BLaER1 (cell line): ENCODE measurements at regions not wholly inside any gene's neighbourhood (a gene's known extent, or its start where the extent isn't known, plus 50 kb on each side); places are given as distances from the start of the nearest gene placed in this dataset.

ENCODE experiments used
- H3K27ac ChIP-seq: shearing (Covaris generic); formaldehyde crosslinking; 2 replicates; pipeline ENCODE4 v1.8.1; 2022
- H3K27me3 ChIP-seq: shearing (Covaris generic); formaldehyde crosslinking; 2 replicates; pipeline ENCODE4 v1.8.1; 2022
- H3K36me3 ChIP-seq: shearing (Covaris generic); formaldehyde crosslinking; 2 replicates; pipeline ENCODE4 v1.8.1; 2022
- H3K4me1 ChIP-seq: shearing (Covaris generic); formaldehyde crosslinking; 2 replicates; pipeline ENCODE4 v1.8.1; 2022
- H3K4me2 ChIP-seq: shearing (Covaris generic); formaldehyde crosslinking; 2 replicates; pipeline ENCODE4 v1.8.1; 2022
- H3K4me3 ChIP-seq: shearing (Covaris generic); formaldehyde crosslinking; 2 replicates; pipeline ENCODE4 v1.8.1; 2022
- H3K9ac ChIP-seq: shearing (Covaris generic); formaldehyde crosslinking; 2 replicates; pipeline ENCODE4 v1.8.1; 2022
- H3K9me3 ChIP-seq: shearing (Covaris generic); formaldehyde crosslinking; 2 replicates; pipeline ENCODE4 v1.8.1; 2022
- H4K20me1 ChIP-seq: shearing (Covaris generic); formaldehyde crosslinking; 2 replicates; pipeline ENCODE4 v1.8.1; 2022
- Cebpa-rat ChIP-seq: shearing (Covaris generic); IDR thresholded peaks from 2 replicates; pipeline ENCODE4 v1.8.1; 2022

GRCh38 chr17:73707358-73707757, 63.1 kb upstream of the SDK2 start:
- Histone ChIP-seq H3K27ac (no peak overlapping the region), H3K9ac (no peak overlapping the region)

DNA sequence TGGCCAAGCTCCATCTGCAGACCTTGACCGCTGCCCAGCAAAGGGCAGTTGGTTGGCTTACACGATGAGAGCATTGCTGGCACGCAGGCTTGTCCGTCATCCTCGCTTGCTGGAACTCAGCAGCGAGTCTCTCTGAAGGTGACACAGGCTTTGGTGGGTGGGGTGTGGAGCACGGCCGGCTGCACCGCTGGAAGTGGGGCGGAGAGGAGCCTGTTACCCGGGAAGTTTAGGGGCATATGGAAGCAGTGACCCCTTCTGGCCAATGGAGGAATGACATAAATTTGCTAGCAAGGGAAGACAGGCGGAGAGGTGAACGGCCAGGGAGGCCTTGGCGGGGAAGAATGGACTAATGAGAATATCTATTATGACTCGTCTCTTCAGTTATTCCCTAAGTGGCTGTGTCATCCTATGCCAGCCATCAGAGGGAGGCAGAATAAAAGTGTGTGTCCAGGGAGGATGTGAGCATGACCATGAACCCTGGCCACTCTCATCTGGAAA, 65.9 kb upstream of the SDK2 start:
- Histone ChIP-seq H3K4me2 (peak overlapping the region; percentile 47; the same call in 1 of the 2 replicates), H3K4me1 (peaks cover 19% of the 10 kb centered on the region), H3K4me3 (no peak overlapping the region), H3K36me3 (no peaks in the 10 kb centered on the region), H3K27ac (no peak overlapping the region), H4K20me1 (no peaks in the 10 kb centered on the region), H3K9ac (no peak overlapping the region), H3K27me3 (no peaks in the 10 kb centered on the region), H3K9me3 (peaks cover 7% of the 10 kb centered on the region; the same call in 1 of the 2 replicates)
- no peak for TF ChIP-seq Cebpa-rat

More at GRCh38 chr17:73707358-73707757, 63.1 kb upstream of the SDK2 start:
- H3K4me2 ChIP-seq: no peak overlapping the region
- H3K4me3 ChIP-seq: no peak overlapping the region
- no peak for TF ChIP-seq Cebpa-rat
- no peaks in the 10 kb centered on the region for H3K27me3 ChIP-seq
- peaks cover 7% of the 10 kb centered on the region; the same call in 1 of the 2 replicates for H3K9me3 ChIP-seq
- H3K36me3 ChIP-seq: no peaks in the 10 kb centered on the region
- no peaks in the 10 kb centered on the region for H4K20me1 ChIP-seq
- H3K4me1 ChIP-seq: peaks cover 19% of the 10 kb centered on the region

GRCh38 chr17:73711184-73711583, 66.9 kb upstream of the SDK2 start:
- H4K20me1 ChIP-seq: no peaks in the 10 kb centered on the region
- H3K27me3 ChIP-seq: no peaks in the 10 kb centered on the region
- no peak overlapping the region for H3K27ac ChIP-seq
- H3K4me3 ChIP-seq: no peak overlapping the region
- H3K4me2 ChIP-seq: peak overlapping the region; percentile 47
- no peak overlapping the region for H3K9ac ChIP-seq
- no peak for TF ChIP-seq Cebpa-rat
- peaks cover 23% of the 10 kb centered on the region for H3K4me1 ChIP-seq
- no peaks in the 10 kb centered on the region for H3K36me3 ChIP-seq
- peaks cover 7% of the 10 kb centered on the region; the same call in 1 of the 2 replicates for H3K9me3 ChIP-seq

- Histone ChIP-seq H3K36me3 (no peaks in the 10 kb centered on the region), H3K4me1 (peaks cover 26% of the 10 kb centered on the region), H3K27me3 (no peaks in the 10 kb centered on the region), H3K9me3 (peaks cover 7% of the 10 kb centered on the region; the same call in 1 of the 2 replicates), H3K9ac (no peak overlapping the region), H4K20me1 (no peaks in the 10 kb centered on the region), H3K4me3 (no peak overlapping the region), H3K27ac (no peak overlapping the region), H3K4me2 (peak overlapping the region; percentile 47; the same call in 1 of the 2 replicates)
- TF ChIP-seq Cebpa-rat: no peak
Observed at GRCh38 chr17:73711916-73712315, 67.7 kb upstream of the SDK2 start.

GRCh38 chr17:73713136-73713535, 68.9 kb upstream of the SDK2 start:
- Histone ChIP-seq H3K27ac (no peak overlapping the region), H3K4me1 (peaks cover 27% of the 10 kb centered on the region), H3K4me3 (no peak overlapping the region), H3K4me2 (no peak overlapping the region), H3K9me3 (no peaks in the 10 kb centered on the region), H3K9ac (no peak overlapping the region), H3K27me3 (no peaks in the 10 kb centered on the region), H3K36me3 (no peaks in the 10 kb centered on the region), H4K20me1 (no peaks in the 10 kb centered on the region)
- TF ChIP-seq Cebpa-rat: no peak

- H3K4me1 ChIP-seq: peaks cover 46% of the 10 kb centered on the region
- H3K4me2 ChIP-seq: peak overlapping the region; percentile 27; the same call in 1 of the 2 replicates
- no peak overlapping the region for H3K4me3 ChIP-seq
- H3K27ac ChIP-seq: no peak overlapping the region
- no peaks in the 10 kb centered on the region for H4K20me1 ChIP-seq
- H3K9ac ChIP-seq: no peak overlapping the region
- no peaks in the 10 kb centered on the region for H3K36me3 ChIP-seq
- no peaks in the 10 kb centered on the region for H3K9me3 ChIP-seq
- no peaks in the 10 kb centered on the region for H3K27me3 ChIP-seq
- TF ChIP-seq Cebpa-rat: no peak
Observed at GRCh38 chr17:73715769-73716168, 71.5 kb upstream of the SDK2 start.

- Histone ChIP-seq H3K9ac (no peak overlapping the region), H3K27me3 (no peaks in the 10 kb centered on the region), H3K36me3 (no peaks in the 10 kb centered on the region), H3K4me1 (peaks cover 43% of the 10 kb centered on the region), H3K9me3 (no peaks in the 10 kb centered on the region), H3K4me3 (no peak overlapping the region), H3K4me2 (no peak overlapping the region), H3K27ac (no peak overlapping the region), H4K20me1 (no peaks in the 10 kb centered on the region)
- TF ChIP-seq Cebpa-rat: no peak
Observed at GRCh38 chr17:73717690-73718089, 73.4 kb upstream of the SDK2 start.

GRCh38 chr17:73718362-73718761, 74.1 kb upstream of the SDK2 start:
- Histone ChIP-seq H3K27ac (no peak overlapping the region), H3K4me3 (no peak overlapping the region), H3K9me3 (no peaks in the 10 kb centered on the region), H3K27me3 (no peaks in the 10 kb centered on the region), H3K9ac (no peak overlapping the region), H4K20me1 (no peaks in the 10 kb centered on the region), H3K4me2 (peak overlapping the region; percentile 76), H3K4me1 (peaks cover 46% of the 10 kb centered on the region), H3K36me3 (no peaks in the 10 kb centered on the region)
- TF ChIP-seq Cebpa-rat: no peak

DNA sequence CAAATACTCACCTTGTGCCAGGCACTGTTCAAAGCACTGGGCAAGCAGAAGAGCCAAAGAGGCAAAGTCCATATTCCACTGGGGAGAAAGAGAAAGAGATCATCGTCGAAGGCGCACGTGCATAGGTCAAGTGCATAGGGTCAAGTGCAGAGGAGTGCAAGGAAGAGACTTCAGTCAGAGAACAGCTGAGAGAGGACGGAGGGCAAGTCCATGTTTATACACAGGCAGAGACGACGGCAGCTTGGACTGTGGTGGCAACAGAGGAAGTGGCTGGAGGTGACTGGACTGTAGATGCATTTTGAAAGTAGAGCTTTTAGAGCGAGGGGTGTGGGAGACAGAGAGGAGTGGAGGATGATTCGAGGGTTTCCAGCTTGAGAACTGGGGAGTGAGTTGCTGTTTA, 74.7 kb upstream of the SDK2 start:
- Histone ChIP-seq H4K20me1 (no peaks in the 10 kb centered on the region), H3K4me2 (peak overlapping the region; percentile 76), H3K27ac (peak overlapping the region; percentile 38; the same call in 1 of the 2 replicates), H3K4me1 (peaks cover 46% of the 10 kb centered on the region), H3K9ac (0 out of 2 replicates have a peak overlapping the region, but pooled peaks have one; percentile 38), H3K9me3 (no peaks in the 10 kb centered on the region), H3K27me3 (no peaks in the 10 kb centered on the region), H3K36me3 (no peaks in the 10 kb centered on the region), H3K4me3 (no peak overlapping the region)
- no peak for TF ChIP-seq Cebpa-rat

GRCh38 chr17:73719588-73720071, 75.4 kb upstream of the SDK2 start:
- no peaks in the 10 kb centered on the region for H3K27me3 ChIP-seq
- H3K4me3 ChIP-seq: no peak overlapping the region
- no peak for TF ChIP-seq Cebpa-rat
- no peaks in the 10 kb centered on the region for H3K36me3 ChIP-seq
- no peak overlapping the region for H3K9ac ChIP-seq
- H3K9me3 ChIP-seq: no peaks in the 10 kb centered on the region
- H3K27ac ChIP-seq: peak overlapping the region; percentile 38
- H3K4me1 ChIP-seq: peaks cover 46% of the 10 kb centered on the region
- peak overlapping the region; percentile 76 for H3K4me2 ChIP-seq
- H4K20me1 ChIP-seq: no peaks in the 10 kb centered on the region
